K562 (cell line): ENCODE measurements at regions not wholly inside any gene's neighbourhood (a gene's known extent, or its start where the extent isn't known, plus 50 kb on each side); places are given as distances from the start of the nearest gene placed in this dataset.

Source experiments
- ATAC-seq: fragments of 200-7000 bp; cut with Tn5 transposase; 3 replicates; pipeline ENCODE4 v1.9.1; 2020; ENCODE audit warnings: moderate library complexity
- BruUV-seq: library from RNA; stranded (reverse); fragments of 400-500 nt; replicated peaks from 2 replicates; lab custom pipeline; 2021; lab: Mats Ljungman, UMichigan
- CTCF ChIA-PET: fragments of 300-600 bp; formaldehyde crosslinking; extraction: SDS; loops from one replicate; lab custom pipeline; 2021; ENCODE audit warnings: low intra/inter-chr PET ratio; lab: Yijun Ruan, JAX
- POLR2A ChIA-PET: fragments of 300-600, 350-650 bp; sonication (Branson Sonifier 250); formaldehyde crosslinking; extraction: SDS; loops from one replicate; lab custom pipeline; 2021; ENCODE audit warnings: antibody characterized with exemption, inconsistent platforms; lab: Yijun Ruan, JAX
- DNase-seq, 4 experiments: peaks; one replicate each; pipeline versions ENCODE4 v3.0.0 to v3.0.0-alpha.2; 2011 to 2018; ENCODE audit warnings: low spot score in 3 of 4, mixed read lengths in 3 of 4; ENCODE audit errors: extremely low read depth in 1 of 4
- FAIRE-seq: peaks from 2 replicates; lab custom pipeline; 2011; peaks lifted over from hg19 to GRCh38; lab: Jason Lieb, UNC
- H2AFZ ChIP-seq: 2 replicates; pipeline ENCODE4 v1.6.0; 2011; ENCODE audit warnings: low read depth, low read length, control low read depth, inconsistent platforms
- H3K27ac ChIP-seq: fragments of 200-600 bp; 3 replicates; pipeline ENCODE4 v1.8.0; 2011; ENCODE audit warnings: low read depth, mild to moderate bottlenecking, control low read depth, inconsistent platforms, low read length, moderate library complexity, mixed read lengths; ENCODE audit errors: extremely low read depth
- H3K27me3 ChIP-seq, 2 experiments: fragments of 300-600 bp in 1 of 2; 2 replicates in 1 of 2; 3 replicates in 1 of 2; pipeline versions ENCODE4 v1.6.0 to v1.8.0; 2011; ENCODE audit warnings: inconsistent platforms in 2 of 2, low read length in 2 of 2, mild to moderate bottlenecking in 1 of 2, mixed read lengths in 1 of 2, moderate library complexity in 1 of 2; ENCODE audit not compliant: control insufficient read depth in 2 of 2, insufficient read depth in 2 of 2
- H3K36me3 ChIP-seq: fragments of 300-600 bp; 3 replicates; pipeline ENCODE4 v1.8.0; 2011; ENCODE audit warnings: mild to moderate bottlenecking, low read length, inconsistent platforms; ENCODE audit not compliant: control insufficient read depth, insufficient read depth
- H3K4me1 ChIP-seq, 2 experiments: fragments of 200-600 bp in 1 of 2; replicated peaks in 1 of 2; 2 replicates in 1 of 2; 3 replicates in 1 of 2; pipeline versions ENCODE4 v1.5.1 to v1.8.0; 2011; ENCODE audit warnings: inconsistent platforms in 2 of 2, low read length in 2 of 2, mild to moderate bottlenecking in 1 of 2, mixed read lengths in 1 of 2, moderate library complexity in 1 of 2; ENCODE audit not compliant: control insufficient read depth in 2 of 2, insufficient read depth in 2 of 2
- H3K4me2 ChIP-seq: 2 replicates; pipeline ENCODE4 v1.6.1; 2011; ENCODE audit warnings: low read length, control low read depth, inconsistent platforms, mixed read lengths; ENCODE audit not compliant: insufficient read depth
- H3K4me3 ChIP-seq: fragments of 200-600 bp; sonication (generic), shearing (Covaris generic); 2 replicates; pipeline ENCODE4 v1.5.1; 2016; ENCODE audit warnings: control low read depth, inconsistent platforms
- H3K79me2 ChIP-seq: fragments of 200-600 bp; 3 replicates; pipeline ENCODE4 v1.8.0; 2011; ENCODE audit warnings: low read length, inconsistent platforms; ENCODE audit not compliant: control insufficient read depth, insufficient read depth
- H3K9ac ChIP-seq, 2 experiments: 2 replicates each; pipeline versions ENCODE4 v1.6.0 to v1.6.1; 2011; ENCODE audit warnings: low read depth in 2 of 2, low read length in 2 of 2, control low read depth in 1 of 2, inconsistent platforms in 1 of 2, mild to moderate bottlenecking in 1 of 2, mixed read lengths in 1 of 2; ENCODE audit not compliant: insufficient read depth in 1 of 2
- H3K9me1 ChIP-seq: one replicate; pipeline ENCODE4 v1.6.0; 2011; ENCODE audit warnings: inconsistent platforms, mild to moderate bottlenecking, low read length, moderate library complexity; ENCODE audit not compliant: control insufficient read depth, insufficient read depth
- H3K9me3 ChIP-seq: replicated peaks from 2 replicates; pipeline ENCODE4 v1.5.1; 2011; ENCODE audit warnings: low read depth, low read length, inconsistent platforms; ENCODE audit not compliant: control insufficient read depth, insufficient read depth
- H4K20me1 ChIP-seq: replicated peaks from 2 replicates; pipeline ENCODE4 v1.6.1; 2011; ENCODE audit warnings: low read length, inconsistent platforms, mixed read lengths; ENCODE audit not compliant: control insufficient read depth, insufficient read depth
- BACH1 ChIP-seq: fragments of 200-800 bp; sonication (Bioruptor generic); IDR thresholded peaks from 2 replicates; pipeline ENCODE4 v1.6.1; 2016; ENCODE audit warnings: missing genetic modification characterization, missing compliant biosample characterization
- BCL6 ChIP-seq: fragments of 250-450 bp; sonication (Bioruptor Pico); IDR thresholded peaks from 2 replicates; pipeline ENCODE4 v1.4.0; 2020
- BRD4 ChIP-seq: fragments of 200-600 bp; sonication (generic); IDR thresholded peaks from 2 replicates; pipeline ENCODE4 v1.6.1; 2017; ENCODE audit warnings: inconsistent platforms
- CHD2 ChIP-seq: IDR thresholded peaks from 2 replicates; pipeline ENCODE4 v1.6.1; 2011; ENCODE audit warnings: low read depth, low read length
- CREM ChIP-seq: IDR thresholded peaks from 2 replicates; pipeline ENCODE4 v1.6.1; 2014; ENCODE audit warnings: antibody characterized with exemption, low read depth
- FOXA3 ChIP-seq, 2 experiments: fragments of 450-650 bp in 1 of 2; sonication (generic) in 1 of 2; formaldehyde crosslinking; IDR thresholded peaks in 1 of 2; conservative IDR thresholded peaks in 1 of 2; 2 replicates each; pipeline versions ENCODE4 v1.4.0 to v1.8.0; 2020 to 2022; ENCODE audit warnings: mild to moderate bottlenecking in 2 of 2, missing genetic modification reagents in 1 of 2
- MED1 ChIP-seq: sonication (generic); formaldehyde crosslinking; IDR thresholded peaks from 2 replicates; pipeline ENCODE4 v1.8.1; 2023; ENCODE audit warnings: missing genetic modification reagents, borderline replicate concordance
- MEIS2 ChIP-seq: fragments of 450-650 bp; IDR thresholded peaks from 2 replicates; pipeline ENCODE4 v1.6.1; 2014; ENCODE audit warnings: mild to moderate bottlenecking; ENCODE audit not compliant: partially characterized antibody
- OTX1 ChIP-seq: fragments of 450-650 bp; formaldehyde crosslinking; IDR thresholded peaks from 2 replicates; pipeline ENCODE4 v1.4.0; 2022; ENCODE audit warnings: mild to moderate bottlenecking
- PCBP1 ChIP-seq: fragments of 200-400 bp; formaldehyde crosslinking; IDR thresholded peaks from 2 replicates; pipeline ENCODE4 v1.6.1; 2018; ENCODE audit warnings: mild to moderate bottlenecking, low read depth, low read length; ENCODE audit not compliant: poor library complexity, severe bottlenecking
- PHB2 ChIP-seq: fragments of 450-650 bp; IDR thresholded peaks from 2 replicates; pipeline ENCODE4 v1.6.1; 2017; ENCODE audit warnings: low read depth
- RBM15 ChIP-seq: fragments of 200-400 bp; formaldehyde crosslinking; IDR thresholded peaks from 2 replicates; pipeline ENCODE4 v1.6.1; 2018; ENCODE audit warnings: mild to moderate bottlenecking, low read length, moderate library complexity; ENCODE audit not compliant: insufficient read depth
- RFX5 ChIP-seq: IDR thresholded peaks from 2 replicates; pipeline ENCODE4 v1.6.1; 2011; ENCODE audit warnings: low read depth, mild to moderate bottlenecking, improper control_type of control experiment, low read length
- SETDB1 ChIP-seq: IDR thresholded peaks from one replicate; pipeline ENCODE4 v1.6.1; 2012; ENCODE audit warnings: low read length, control low read depth, inconsistent platforms
- SIX5 ChIP-seq, 2 experiments: IDR thresholded peaks; 2 replicates each; pipeline ENCODE4 v1.6.1; 2011; ENCODE audit warnings: low read length in 2 of 2, borderline replicate concordance in 1 of 2, low read depth in 1 of 2, mild to moderate bottlenecking in 1 of 2, moderate library complexity in 1 of 2; ENCODE audit not compliant: insufficient read depth in 1 of 2
- SRSF3 ChIP-seq: fragments of 200-400 bp; formaldehyde crosslinking; IDR thresholded peaks from 2 replicates; pipeline ENCODE4 v1.6.1; 2016; ENCODE audit warnings: mild to moderate bottlenecking, low read length, moderate library complexity; ENCODE audit not compliant: insufficient read depth
- ZBTB5 ChIP-seq: fragments of 450-650 bp; IDR thresholded peaks from 2 replicates; pipeline ENCODE4 v1.6.1; 2017; ENCODE audit warnings: antibody characterized with exemption
- ZNF717 ChIP-seq: fragments of 250-450 bp; sonication (Bioruptor Pico); IDR thresholded peaks from 2 replicates; pipeline ENCODE4 v1.5.0; 2021
- WGBS: fragments of 100-300 bp; shearing (Covaris generic); methylation state at CpG from one replicate; pipeline ENCODE4 v1.1.6; 2016; ENCODE audit warnings: low coverage, mixed read lengths; ENCODE audit not compliant: insufficient coverage; ENCODE audit errors: missing lambda C conversion rate; 5-methylcytosine and 5-hydroxymethylcytosine counted together
- in situ Hi-C: fragments of 300-500 bp; cut with MboI; formaldehyde crosslinking; loops from 4 replicates; pipeline ENCODE4 v1.15.0; 2018; ENCODE audit warnings: inconsistent platforms, mixed read lengths
- intact Hi-C: fragments of 100-400 bp; cut with micrococcal nuclease; formaldehyde crosslinking; loops from 2 replicates; pipeline ENCODE4 v1.14.2; 2022
- TF ChIP-seq, protein P1 (sequence below), 2 experiments: IDR thresholded peaks in 1 of 2; conservative IDR thresholded peaks in 1 of 2; 2 replicates each; pipeline ENCODE4 v1.6.1; 2016; ENCODE audit warnings: low read depth in 2 of 2, mild to moderate bottlenecking in 1 of 2, missing compliant biosample characterization in 1 of 2, missing genetic modification characterization in 1 of 2, moderate library complexity in 1 of 2

DNA sequence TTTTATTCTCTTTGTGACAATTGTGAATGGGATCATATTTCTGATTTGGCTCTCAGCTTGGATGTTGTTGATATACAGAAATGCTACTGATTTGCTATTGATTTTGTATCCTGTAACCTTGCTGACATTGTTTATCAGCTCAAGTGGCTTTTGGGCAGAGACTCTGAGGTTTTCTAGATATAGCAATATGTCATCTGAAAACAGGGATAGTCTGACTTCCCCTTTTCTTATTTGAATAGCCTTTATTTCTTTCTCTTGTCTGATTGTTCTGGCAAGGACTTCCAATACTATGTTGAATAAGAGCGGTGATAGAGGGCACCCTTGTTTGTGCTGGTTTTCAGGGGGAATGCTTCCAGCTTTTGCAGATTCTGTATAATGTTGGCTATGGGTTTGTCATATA lies 150.8 kb downstream of the FASLG start:
- BruUV-seq, result no TSS peak
- FAIRE-seq (no peak), DNase-seq (no peak), ATAC-seq (no peak)
- intact Hi-C loops (no loop called here), in situ Hi-C loops (no loop called here)
- Histone ChIP-seq H3K9ac (no peak overlapping the region), H3K79me2 (no peaks in the 10 kb centered on the region), H2AFZ (no peak overlapping the region), H3K4me1 (no peaks in the 10 kb centered on the region), H3K4me2 (no peak overlapping the region), H3K4me3 (no peak overlapping the region), H3K27me3 (no peaks in the 10 kb centered on the region), H3K9me1 (no peaks in the 10 kb centered on the region), H3K27ac (no peak overlapping the region), H3K9me3 (no peaks in the 10 kb centered on the region), H3K36me3 (no peaks in the 10 kb centered on the region), H4K20me1 (no peaks in the 10 kb centered on the region)
- 0% methylated on average over 1 of the region's 1 CpG for WGBS
- TF ChIP-seq ZNF717 (no peak), CREM (no peak), RFX5 (no peak), FOXA3 (CRISPR knock-in tag; conservative IDR thresholded peaks at IDR 0.05 in 1 of 2, IDR thresholded peaks at IDR 0.05 in 1 of 2) (peak in 1 of 2 experiments; percentile 64; a peak in 1 of 4 replicates), BACH1 (tag) (no peak), PCBP1 (no peak), SETDB1 (no peak), BRD4 (no peak), OTX1 (no peak), MED1 (CRISPR knock-in tag) (no peak), SIX5 (IDR thresholded peaks at IDR 0.05; ENCODE audit: borderline replicate concordance in 1 of 2, insufficient read depth in 1 of 2, low read depth in 1 of 2, low read length in 2 of 2) (no peak), ZBTB5 (no peak), RBM15 (no peak), MEIS2 (peak; percentile 14), SRSF3 (no peak), BCL6 (CRISPR knock-in tag) (no peak), PHB2 (no peak), CHD2 (no peak)
- TF ChIP-seq, protein P1, sequence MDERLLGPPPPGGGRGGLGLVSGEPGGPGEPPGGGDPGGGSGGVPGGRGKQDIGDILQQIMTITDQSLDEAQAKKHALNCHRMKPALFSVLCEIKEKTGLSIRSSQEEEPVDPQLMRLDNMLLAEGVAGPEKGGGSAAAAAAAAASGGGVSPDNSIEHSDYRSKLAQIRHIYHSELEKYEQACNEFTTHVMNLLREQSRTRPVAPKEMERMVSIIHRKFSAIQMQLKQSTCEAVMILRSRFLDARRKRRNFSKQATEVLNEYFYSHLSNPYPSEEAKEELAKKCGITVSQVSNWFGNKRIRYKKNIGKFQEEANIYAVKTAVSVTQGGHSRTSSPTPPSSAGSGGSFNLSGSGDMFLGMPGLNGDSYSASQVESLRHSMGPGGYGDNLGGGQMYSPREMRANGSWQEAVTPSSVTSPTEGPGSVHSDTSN (CRISPR knock-in tag; IDR thresholded peaks at IDR 0.05; ENCODE audit: low read depth), result no peak
- TF ChIP-seq, protein P1 (tag; conservative IDR thresholded peaks at IDR 0.05; ENCODE audit: low read depth), result peak; percentile 36; the same call in 1 of the 2 replicates
- ChIA-PET CTCF (no interaction called here), POLR2A (interaction anchor here (0.8 kb wide), 1 partner anchor 9 kb away, joined by 3 read pairs; no protein-coding TSS in a partner anchor)
